HG03378 (cell line): ENCODE measurements at regions not wholly inside any gene's neighbourhood (a gene's known extent, or its start where the extent isn't known, plus 50 kb on each side); places are given as distances from the start of the nearest gene placed in this dataset.
"Not testable (repeated sequence)": the region's sequence is repeated elsewhere in the genome, so short reads cannot be mapped to it uniquely, and the experiment has no call there.

ENCODE experiments used
- ATAC-seq: cut with Tn5 transposase; IDR thresholded peaks from one replicate; pipeline ENCODE4 v1.9.1; 2021; ENCODE audit warnings: mild to moderate bottlenecking, moderate library complexity; ENCODE audit not compliant: unreplicated experiment

DNA sequence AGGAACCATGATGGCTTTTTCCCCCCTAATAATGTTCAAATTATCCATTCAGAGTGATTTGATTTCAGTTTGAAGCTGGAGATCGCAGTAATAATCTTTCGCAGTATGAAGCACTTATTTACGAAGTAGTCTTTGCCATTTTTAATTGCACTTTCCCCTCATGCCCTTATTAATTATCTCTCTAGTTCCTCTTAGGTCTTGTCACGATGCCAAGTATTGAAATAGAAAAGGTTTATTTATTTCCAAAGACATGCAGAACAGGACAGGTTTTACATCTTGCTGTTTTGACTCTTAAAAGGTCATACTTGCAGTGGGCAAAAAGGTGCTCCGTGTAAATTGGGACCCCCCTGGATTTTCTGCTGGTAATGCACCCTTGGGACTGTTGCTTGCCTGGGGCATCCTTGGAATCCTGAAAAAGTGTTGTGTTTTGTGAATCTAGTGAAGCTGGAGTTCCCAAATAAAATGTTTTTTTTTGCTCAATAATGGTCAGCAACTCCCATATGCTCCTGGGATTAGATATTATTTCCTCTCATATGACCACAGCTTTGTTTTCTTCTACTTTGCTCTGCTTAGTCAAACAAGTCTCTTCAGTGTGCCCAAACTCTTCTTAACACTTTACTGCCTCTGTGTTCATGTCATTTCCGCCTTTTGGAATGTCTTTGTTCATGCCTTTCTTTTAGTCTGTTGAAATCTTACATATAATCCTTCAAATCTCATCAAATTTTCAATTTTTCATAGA lies 278.3 kb downstream of the TMEM38B start:
- no peak for ATAC-seq

DNA sequence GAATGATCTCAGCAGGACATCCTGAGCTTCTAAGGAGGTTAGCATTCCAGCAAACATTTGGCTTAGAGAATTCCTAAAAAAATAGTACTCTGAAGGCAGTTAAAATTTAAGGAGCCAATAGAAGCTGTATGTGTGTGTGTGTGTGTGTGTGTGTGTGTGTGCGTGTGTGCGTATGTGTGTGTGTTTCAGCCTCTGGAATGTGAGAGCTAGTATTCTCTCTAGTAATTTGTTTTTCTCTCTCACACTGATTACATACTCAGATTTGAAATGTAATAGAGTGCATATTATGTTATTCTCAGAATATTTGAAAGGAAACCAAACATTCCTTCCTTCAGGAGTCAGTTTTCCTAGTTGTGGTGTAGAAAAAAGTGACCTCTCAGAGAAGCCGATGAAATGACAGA lies 279.6 kb downstream of the TMEM38B start:
- ATAC-seq, result no peak

DNA sequence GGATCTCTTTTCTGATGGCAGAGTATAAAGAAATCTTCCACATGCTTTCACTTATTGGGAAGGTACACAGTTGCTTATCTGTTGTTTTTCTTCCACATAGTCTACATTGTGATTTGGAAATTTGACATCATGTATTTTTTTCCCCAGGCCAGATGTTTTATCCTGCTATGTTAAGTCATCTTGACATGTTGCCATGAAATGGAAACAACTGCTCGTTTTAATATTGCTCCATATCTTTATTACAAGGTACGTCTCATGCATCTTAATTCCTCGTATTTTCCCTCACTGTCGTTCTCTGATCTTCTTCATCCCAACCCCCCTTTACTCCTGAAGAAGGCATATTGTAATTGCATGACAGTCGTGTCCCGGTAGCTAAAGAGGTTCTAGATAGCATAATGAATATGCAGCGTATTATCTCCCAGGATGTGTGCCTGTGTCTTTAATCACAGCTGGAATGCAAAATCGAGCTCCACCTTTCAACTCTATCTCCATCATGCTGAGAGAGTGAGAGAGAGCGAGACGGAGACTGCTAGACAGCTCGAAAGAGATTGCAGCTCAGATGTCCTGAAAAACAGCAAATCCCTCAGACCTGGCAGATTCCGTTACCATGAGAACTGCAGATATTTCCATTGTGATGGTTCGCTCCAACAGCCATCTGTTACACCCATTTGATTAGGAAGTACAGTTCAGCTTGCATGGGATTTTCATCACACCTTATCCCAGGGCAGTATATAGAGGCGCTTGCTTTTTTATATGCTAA lies 281.7 kb downstream of the TMEM38B start:
- no peak for ATAC-seq

DNA sequence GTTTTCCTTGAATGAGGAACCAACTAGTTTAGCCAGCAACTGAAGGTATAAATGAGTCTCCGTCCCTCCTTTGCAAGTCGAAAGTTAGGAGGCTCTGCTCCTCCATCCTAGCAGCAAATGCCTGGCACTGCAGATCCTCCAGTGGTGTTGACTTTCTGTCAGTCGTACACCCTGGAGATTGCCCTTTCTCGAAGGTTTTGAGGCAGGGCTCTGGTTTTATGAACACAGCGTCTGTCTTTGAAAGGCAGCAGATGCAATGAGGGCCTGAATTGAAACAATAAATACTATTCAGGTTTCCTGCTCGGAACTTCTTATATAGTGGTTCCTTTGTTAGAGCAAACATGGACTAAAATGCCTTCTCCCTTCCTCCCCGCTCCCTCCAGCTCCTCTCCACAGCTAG lies 284.0 kb downstream of the TMEM38B start:
- ATAC-seq, result no peak

DNA sequence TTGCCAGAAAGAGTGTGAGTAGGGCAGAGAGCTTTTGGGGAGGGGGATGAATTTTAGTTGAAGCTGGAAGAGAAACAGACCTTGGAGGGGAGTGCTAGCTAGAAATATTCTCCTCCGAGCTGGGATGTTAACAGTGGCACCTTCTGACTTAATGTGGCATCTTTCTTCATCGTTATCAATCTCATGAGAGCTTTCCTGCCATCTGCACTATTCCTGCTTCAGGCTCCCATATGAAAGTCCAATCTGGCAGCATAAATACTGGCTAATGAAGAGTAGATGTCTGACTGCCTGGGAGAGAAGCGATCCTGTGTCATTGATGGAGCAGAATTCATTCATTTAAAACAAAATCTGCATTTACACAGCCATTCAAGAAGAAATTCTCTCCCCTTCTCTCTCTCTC lies 284.5 kb downstream of the TMEM38B start:
- no peak for ATAC-seq

DNA sequence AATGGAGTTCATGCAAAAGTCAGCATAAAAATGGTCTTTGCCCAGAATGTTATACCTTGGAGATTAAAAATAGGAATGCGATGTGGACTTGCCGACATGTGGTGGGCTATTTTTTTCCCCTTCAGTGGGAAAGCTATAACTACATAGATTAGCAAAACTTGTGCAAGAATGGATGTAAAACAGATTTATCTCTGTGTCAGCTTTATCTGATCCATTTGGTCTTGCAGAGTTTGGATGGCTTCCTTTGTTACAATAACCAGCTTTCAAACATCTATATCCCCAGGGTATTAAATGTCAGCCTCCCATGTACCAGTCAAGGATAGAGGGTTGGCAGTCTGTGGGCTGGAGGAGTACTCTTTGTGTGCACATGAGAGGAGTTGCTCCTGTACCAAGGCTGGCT lies 284.9 kb downstream of the TMEM38B start:
- ATAC-seq, result no peak

DNA sequence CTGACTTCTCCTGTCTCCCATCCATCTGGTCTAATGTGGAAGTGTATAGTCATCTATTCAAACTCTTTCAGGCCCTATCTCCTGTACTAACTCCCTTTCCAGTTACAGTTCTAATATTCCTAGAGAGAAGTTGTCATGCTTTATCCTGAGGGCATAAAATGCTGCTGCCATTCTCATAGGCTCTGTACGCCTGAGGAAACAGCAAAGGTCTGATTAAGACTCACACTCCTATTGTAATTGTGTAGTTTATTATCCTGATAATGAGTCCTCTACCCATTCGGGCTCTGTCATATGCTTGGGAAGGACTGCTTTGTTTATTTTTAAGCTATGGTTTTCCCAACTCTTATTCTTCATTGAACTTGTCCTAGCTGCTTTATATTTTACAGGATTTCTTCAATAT lies 290.4 kb downstream of the TMEM38B start:
- no peak for ATAC-seq

DNA sequence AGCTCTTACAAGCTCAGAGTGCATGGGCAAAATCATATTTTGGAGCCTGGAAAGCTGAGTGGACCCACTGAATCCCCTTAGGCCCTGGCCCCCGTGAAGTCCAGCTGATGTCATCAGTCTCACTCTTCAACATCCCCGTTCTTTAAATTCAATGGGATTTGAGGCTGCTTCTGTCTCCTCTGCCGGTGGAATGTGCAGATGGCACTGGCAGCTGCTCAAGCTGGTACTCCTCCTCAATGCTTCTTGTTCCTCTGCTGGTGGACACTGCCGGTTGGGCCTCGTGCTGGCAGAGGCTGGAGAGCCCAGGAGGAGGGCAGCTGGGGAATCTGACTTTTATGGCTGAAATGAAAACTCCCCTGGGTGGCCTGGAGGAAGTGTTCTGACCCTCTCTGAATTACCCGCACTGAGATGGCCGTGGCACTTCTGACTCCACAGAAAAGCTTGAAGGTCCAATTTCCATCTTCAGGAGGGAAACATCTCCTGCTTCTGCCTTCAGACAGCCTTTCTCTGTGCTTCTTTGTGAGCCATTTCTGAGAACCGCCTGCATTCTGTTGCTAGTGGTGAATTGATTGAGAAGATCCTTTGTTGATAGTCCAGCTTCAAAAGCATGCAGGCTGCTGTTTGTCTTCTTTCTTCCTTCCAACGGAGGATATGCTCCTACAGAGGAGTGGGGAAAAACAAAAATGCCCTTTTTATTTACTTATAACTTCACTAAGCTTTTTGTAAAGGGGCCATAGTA lies 298.9 kb downstream of the TMEM38B start:
- ATAC-seq, result no peak

DNA sequence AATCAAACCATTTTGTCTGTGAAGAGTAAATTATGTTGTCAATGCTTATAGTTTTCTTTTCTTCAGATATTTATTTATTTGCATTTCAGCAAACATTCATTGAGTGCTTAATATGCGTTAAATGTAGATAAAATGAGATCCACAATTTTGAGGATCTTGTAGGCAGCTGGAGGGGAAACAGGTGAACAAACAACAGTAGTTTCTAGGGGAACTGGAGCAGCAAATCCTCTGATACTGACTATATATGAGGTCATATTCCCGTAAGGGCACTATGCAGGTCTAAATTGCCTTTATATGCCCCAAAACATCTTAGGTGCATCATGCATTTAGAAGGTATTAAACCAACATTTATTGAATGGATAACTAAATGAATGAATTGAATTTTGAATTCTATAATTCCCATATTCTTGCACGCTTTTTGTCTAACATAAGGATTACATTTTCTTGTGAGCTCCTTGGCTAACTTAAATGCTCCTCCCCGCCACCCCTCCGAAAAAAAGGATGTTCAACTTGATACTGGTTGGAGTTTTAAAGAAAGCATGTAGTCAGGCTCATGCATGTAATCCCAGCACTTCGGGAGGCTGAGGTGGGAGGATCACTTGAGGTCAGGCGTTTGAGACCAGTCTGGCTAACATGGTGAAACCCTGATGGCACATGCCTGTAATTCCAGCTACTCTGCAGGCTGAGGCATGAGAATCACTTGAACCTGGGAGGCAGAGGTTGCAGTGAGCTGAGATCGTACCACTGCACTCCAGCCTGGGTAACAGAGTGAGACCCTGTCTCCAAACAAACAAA lies 299.8 kb downstream of the TMEM38B start:
- no peak for ATAC-seq

DNA sequence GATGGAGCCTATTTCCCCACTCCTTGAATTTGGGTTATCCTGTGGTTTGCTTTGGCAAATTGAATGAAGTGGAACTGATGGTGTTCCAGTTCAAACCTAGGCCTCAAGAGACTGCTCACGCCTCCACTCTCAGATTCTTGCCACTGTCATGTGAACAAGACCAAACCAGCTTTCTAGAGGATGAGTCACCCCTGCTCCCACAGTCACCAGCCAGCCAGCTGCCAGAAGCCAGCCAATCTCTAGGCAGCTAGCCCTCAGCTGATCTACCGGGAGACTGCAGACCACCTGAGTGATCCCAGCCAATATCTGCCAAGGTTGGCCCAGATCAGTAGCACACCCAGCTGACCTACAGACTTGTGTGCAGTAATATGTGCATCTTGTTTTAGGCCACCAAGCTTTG lies 300.6 kb downstream of the TMEM38B start:
- peak; percentile 70 for ATAC-seq

DNA sequence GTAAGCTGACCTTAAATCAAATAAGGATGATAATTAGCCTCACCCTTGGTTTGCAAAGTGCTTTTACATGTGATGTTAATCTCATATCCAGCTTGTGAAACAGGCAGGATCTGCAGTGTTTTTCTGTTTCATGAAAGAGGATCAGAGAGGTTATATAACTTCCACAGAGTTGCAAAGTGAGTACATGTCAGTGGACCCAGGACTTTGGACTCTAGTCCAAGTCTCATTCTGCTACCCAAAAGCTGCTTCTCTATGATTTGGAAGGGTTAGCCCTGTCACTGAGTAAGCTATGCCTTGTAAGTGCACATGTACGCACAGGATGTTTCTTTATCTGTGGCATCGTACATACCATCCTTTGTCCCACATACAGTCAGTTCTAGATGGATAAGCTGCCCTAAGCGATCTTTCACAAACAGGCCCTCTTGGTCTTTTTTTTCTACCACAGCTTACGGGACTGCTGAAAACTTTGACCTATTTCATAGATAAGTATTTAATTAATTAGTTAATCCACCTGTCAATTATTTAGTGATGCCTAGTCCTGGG lies 322.9 kb downstream of the TMEM38B start:
- ATAC-seq, result no peak

DNA sequence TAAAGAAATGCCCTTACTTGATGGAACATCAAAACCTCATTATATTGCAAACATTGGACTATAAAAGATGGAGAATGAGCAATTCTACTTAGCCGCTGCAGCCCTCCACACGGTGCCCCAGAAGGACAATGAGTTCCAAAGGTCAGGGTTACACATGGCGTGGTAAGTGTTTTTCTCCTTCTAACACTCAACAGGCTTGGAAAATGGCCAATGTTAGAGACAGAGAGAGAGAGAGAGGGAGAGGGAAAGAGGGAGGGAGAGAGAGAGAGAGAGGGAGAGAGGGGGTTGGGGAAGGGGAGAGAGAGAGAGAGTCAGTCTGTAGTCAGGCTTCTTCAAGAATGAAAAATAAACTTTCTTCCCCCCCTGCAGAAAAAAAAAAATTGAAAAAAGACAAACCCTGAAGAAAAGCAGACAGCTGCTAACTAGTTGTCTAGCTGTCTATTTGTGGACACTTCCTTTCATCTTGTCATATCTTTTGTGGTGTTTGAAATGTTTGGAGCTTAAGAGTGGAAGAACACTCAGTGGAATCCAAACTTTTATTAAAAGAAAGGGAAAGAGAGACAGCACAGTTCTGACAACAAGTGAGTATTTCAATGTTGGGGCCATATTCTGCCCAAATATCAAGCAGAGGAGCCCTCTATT lies 324.8 kb downstream of the TMEM38B start:
- ATAC-seq, result no peak

DNA sequence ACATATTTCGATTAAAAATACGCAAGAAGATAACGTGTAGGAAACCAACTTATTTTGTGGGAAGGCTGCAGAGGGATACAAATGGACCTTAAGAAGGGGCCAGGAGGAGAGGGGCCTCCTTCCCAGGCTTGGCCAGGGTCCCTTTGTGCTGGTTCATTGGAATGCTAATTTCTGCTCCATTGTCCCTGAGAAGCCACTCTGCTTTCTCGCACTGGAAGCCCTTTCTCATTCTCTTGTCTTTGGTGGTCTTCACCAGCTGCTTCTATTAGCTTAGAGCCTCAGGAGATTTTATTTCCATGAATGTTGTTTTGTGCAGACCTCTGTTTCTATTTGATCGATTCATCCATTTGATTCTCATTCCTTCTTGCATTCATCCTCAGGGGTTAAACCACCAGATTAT lies 325.4 kb downstream of the TMEM38B start:
- no peak for ATAC-seq

DNA sequence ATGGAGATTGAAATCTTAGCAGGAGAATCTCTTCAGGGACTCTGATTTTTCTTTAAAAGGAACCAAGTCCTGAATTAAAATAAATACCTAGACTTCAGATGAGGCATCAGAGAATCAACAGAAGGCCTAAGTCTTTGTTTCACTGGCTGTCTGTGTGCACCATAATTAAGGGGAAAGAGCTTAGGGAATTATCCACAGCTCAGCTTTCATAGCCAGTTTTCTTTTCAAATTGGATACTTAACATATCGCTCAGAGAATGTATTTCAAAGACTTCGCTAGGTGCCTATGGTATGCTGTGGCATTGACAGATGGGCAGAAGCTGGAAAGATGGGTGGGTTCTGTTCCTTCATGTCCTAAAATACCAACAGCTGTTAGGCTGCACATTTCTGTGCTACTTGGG lies 325.8 kb downstream of the TMEM38B start:
- ATAC-seq, result no peak

DNA sequence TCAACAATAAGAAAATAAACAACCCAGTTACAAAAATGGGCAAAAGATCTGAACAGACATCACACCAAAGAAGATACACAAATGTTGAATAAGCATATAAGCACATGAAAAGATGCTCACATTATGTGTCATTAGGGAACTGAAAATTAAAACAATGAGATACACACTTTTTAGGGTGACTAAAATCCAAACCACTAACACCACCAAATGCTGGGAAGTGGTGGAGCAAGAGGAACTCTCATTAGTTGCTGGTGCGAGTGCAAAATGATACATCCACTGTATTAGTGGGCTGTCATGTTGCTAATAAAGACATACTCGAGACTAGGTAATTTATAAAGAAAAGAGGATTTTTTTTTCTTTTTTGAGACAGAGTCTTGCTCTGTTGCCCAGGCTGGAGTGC lies 329.1 kb downstream of the TMEM38B start:
- ATAC-seq, result no peak

DNA sequence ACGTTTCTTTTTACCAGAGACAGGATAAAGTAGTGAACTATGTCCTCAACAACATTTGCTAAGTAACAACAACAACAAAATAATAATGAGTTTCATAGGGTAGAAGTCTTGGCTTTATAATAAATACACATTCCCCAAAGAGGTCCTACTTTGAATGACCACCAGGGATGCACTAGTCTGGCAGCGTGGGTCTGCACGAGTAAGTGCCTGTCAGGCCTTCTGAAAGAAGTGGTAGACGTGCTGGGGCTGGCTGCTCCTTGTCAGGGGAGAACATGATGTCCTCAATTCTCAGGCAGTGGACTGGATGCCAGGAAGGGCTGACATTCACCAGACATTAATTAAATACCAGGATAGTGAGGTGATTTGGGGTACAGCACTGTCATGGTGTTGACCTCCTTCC lies 331.1 kb downstream of the TMEM38B start:
- ATAC-seq, result no peak

DNA sequence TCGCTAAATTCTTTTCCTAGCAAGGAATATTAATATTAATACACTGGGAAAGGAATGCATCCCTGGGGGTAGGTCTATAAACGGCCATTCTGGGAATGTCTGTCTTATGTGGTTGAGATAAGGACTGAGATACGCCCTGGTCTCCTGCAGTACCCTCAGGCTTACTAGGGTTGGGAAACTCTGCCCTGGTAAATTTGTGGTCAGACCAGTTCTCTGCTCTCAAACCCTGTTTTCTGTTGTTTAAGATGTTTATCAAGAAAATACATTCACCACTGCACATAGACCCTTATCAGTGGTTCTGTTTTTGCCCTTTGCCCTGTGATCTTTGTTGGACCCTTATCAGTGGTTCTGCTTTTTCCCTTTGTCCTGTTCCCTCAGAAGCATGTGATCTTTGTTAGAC lies 335.8 kb downstream of the TMEM38B start:
- ATAC-seq, result not testable (repeated sequence)

DNA sequence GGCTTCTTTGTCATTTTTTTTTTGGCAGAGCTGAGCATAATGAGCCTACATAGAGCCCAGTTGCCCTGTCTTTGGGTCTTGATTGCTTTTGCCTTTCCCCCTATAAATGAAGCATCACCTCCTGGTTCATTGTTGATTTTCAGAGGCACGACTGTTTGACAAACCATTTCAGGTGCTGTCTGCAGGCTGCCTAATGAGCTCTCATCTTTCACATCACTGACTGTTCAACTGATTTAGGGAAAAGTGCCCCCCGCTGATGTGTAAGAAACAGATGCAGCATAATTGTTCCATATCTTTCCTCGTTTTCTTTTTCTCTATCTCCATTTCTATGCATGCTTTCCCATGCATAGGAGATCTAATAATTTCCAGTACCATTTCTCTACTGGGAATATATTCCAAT lies 338.6 kb downstream of the TMEM38B start:
- no peak for ATAC-seq

DNA sequence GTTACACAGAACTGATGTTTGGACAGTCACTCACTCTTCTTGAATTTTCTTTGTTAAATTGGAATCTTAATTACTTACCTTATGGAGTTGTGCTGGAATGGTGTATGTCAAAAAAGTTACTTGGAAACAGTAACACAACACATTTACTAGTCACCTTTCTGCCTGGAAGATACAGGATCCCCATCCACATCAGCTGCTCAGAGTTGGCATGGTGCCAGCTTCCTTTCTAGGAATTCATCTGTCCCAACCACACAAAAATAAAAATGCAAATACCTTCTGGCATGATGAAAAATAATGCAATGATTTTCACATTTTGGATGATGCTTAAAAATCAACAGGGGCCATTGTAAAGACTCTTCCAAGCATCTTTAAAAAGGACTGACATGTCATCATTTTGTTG lies 341.5 kb downstream of the TMEM38B start:
- no peak for ATAC-seq

DNA sequence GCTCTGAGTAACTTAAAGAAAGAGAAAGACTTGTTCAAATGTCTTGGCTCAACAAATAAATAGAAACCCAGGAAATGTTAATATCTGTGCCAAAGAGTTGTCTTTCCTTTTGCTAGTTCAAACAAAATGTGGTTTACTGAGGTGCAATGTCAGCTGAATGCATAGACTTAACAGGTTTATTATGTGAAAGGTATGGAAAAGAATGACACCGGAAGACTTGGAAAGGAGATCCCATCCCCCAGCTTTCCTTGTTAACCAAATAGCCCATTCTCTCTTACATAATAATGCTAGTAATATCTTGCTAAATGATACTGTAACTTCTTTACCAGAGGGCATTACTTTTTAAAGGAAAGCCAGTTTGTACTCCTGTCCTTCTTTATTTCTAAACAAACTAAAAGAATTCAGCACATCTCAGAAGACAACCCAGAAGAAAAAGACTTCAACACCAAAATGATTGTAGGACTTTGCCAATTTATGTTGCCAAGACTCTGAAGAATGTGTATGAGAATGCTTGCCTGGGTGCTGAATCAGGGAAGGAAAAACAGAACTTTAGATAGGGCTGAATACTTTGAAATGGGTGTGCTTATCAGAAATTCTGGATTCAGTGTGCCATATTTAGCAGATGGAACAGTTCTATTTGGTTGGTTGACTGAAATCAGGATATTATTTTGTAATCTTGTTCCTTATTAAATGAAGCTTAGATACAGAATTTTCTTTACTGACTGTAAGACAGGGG lies 344.1 kb downstream of the TMEM38B start:
- no peak for ATAC-seq
